ENCODE measurements at regions not wholly inside any gene's neighbourhood (a gene's known extent, or its start where the extent isn't known, plus 50 kb on each side); places are given as distances from the start of the nearest gene placed in this dataset.

- no peak for ATAC-seq
- no peaks in the 10 kb centered on the region for H3K9me3 ChIP-seq
- H3K4me1 ChIP-seq = no peaks in the 10 kb centered on the region
- H3K4me3 ChIP-seq = no peak overlapping the region
- H3K36me3 ChIP-seq = no peaks in the 10 kb centered on the region
- no peak for TF ChIP-seq CTCF (IDR thresholded peaks at IDR 0.05)
- no peak for DNase-seq
- no peaks in the 10 kb centered on the region for H3K27me3 ChIP-seq
- H3K27ac ChIP-seq = no peak overlapping the region
- intact Hi-C loops (cut with DNase I) = no loop called here
These were observed 820.5 kb upstream of the SEL1L start for GRCh38 chr14:82354126-82354525.

GRCh38 chr14:82359201-82359600 is 825.5 kb upstream of the SEL1L start:
- Histone ChIP-seq H3K27me3 (no peaks in the 10 kb centered on the region), H3K27ac (no peak overlapping the region), H3K36me3 (no peaks in the 10 kb centered on the region), H3K4me1 (no peaks in the 10 kb centered on the region), H3K9me3 (no peaks in the 10 kb centered on the region), H3K4me3 (no peak overlapping the region)
- intact Hi-C loops (cut with DNase I) = no loop called here
- ATAC-seq (no peak), DNase-seq (no peak)
- no peak for TF ChIP-seq CTCF (IDR thresholded peaks at IDR 0.05)

DNA sequence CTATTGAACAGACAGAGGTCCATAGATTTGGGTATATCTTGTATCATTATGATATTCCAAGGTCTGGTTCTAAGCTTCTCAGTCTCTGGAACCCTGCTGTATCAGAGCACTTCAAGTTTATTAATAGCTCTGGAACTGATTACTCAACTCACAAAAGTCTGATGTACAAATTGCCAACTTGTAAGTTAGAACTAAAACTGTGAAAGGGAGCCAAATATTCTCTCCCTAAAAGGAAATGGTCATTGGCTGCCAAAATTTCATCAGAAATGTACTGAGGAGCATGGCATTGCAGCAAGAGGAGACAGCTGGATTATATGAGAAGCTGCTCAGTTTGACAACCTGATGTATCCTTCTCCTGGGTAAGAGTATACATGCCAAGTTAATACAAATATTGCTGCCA is 828.8 kb upstream of the SEL1L start:
- intact Hi-C loops (cut with DNase I) = no loop called here

DNA sequence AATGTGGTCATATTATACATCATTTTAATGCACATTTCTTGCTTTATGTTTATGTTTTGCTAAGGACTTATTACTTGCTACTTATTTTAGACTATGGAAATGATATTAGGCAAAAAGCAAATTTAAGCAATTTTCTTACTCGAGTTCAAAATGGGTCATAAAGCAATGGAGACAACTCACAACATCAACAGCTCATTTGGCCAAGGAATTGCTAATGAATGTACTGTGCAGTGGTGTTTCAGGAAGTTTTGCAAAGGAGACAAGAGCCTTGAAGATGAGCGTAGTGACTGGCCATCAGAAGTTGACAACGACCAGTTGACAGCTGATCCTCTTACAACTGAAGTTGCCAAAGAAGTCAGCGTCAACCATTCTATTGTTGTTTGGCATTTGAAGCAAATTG is 831.8 kb upstream of the SEL1L start:
- ATAC-seq = no peak
- H3K4me1 ChIP-seq = no peaks in the 10 kb centered on the region
- no peaks in the 10 kb centered on the region for H3K9me3 ChIP-seq
- H3K27ac ChIP-seq = no peak overlapping the region
- H3K27me3 ChIP-seq = no peaks in the 10 kb centered on the region
- no peak for TF ChIP-seq CTCF (IDR thresholded peaks at IDR 0.05)
- DNase-seq = no peak
- H3K4me3 ChIP-seq = no peak overlapping the region
- H3K36me3 ChIP-seq = no peaks in the 10 kb centered on the region
- intact Hi-C loops (cut with DNase I) = no loop called here

More for the DNA sequence above, 828.8 kb upstream of the SEL1L start:
- no peak overlapping the region for H3K4me3 ChIP-seq
- H3K27ac ChIP-seq = no peak overlapping the region
- H3K4me1 ChIP-seq = no peaks in the 10 kb centered on the region
- TF ChIP-seq CTCF (IDR thresholded peaks at IDR 0.05) = no peak
- H3K27me3 ChIP-seq = no peaks in the 10 kb centered on the region
- ATAC-seq = peak; percentile 39
- no peaks in the 10 kb centered on the region for H3K9me3 ChIP-seq
- no peaks in the 10 kb centered on the region for H3K36me3 ChIP-seq
- no peak for DNase-seq

DNA sequence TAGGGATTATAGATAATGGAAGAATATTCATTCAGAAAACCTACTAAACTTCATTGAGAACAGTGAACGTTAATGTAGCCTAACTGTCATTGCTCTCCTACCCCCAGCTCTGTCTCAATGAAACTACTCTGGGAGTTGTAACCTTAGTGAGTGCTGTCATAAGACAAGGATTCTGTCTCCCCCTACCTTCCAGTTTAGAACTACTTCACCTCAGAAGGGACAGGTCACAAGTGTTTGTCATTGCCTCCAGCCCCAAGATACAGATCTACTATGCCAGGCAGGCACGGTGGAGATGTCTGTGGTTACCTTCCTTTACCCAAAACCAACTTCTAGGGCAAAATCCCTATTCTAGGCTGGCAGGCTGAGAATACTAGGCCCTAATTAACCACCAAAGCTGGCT is 833.1 kb upstream of the SEL1L start:
- intact Hi-C loops (cut with DNase I) = no loop called here
- TF ChIP-seq CTCF (IDR thresholded peaks at IDR 0.05) = no peak
- Histone ChIP-seq H3K27ac (no peak overlapping the region), H3K4me3 (no peak overlapping the region), H3K36me3 (no peaks in the 10 kb centered on the region), H3K27me3 (no peaks in the 10 kb centered on the region), H3K4me1 (no peaks in the 10 kb centered on the region), H3K9me3 (no peaks in the 10 kb centered on the region)
- ATAC-seq (no peak), DNase-seq (no peak)

DNA sequence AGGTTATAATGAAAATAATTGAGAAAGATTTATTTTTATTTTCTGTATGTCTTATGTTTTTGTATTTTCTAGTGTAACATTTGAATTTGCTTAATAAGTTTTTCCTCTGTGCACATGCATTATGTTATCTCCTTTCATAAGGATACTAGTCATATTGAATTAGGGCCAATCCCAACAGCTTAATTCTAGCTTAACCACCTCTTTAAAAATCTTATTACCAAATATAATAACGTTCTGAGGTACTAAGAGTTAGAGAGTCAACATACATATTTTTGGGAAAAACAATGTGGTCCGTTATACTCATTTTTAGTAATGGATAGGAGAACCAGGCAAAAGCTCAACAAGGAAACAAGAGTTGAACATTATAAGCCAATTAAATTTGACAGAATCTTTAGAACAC is 845.6 kb upstream of the SEL1L start:
- no peaks in the 10 kb centered on the region for H3K9me3 ChIP-seq
- no peaks in the 10 kb centered on the region for H3K4me1 ChIP-seq
- intact Hi-C loops (cut with DNase I) = no loop called here
- no peaks in the 10 kb centered on the region for H3K36me3 ChIP-seq
- H3K27me3 ChIP-seq = no peaks in the 10 kb centered on the region
- ATAC-seq = no peak
- no peak for TF ChIP-seq CTCF (IDR thresholded peaks at IDR 0.05)
- H3K27ac ChIP-seq = no peak overlapping the region
- no peak overlapping the region for H3K4me3 ChIP-seq
- DNase-seq = no peak
